SK-N-SH treated with all-trans-retinoic acid at 6 μM for 48 hours (cell line): ENCODE measurements at regions not wholly inside any gene's neighbourhood (a gene's known extent, or its start where the extent isn't known, plus 50 kb on each side); places are given as distances from the start of the nearest gene placed in this dataset.

Experiments
- ATAC-seq: fragments of 200-7000 bp; cut with Tn5 transposase; 3 replicates; pipeline ENCODE4 v1.9.1; 2020; ENCODE audit warnings: mild to moderate bottlenecking, moderate library complexity
- ARNTL ChIP-seq: fragments of 450-650 bp; formaldehyde crosslinking; IDR thresholded peaks from 2 replicates; pipeline ENCODE4 v1.5.0; 2020; ENCODE audit warnings: low read depth, mild to moderate bottlenecking, moderate library complexity, borderline replicate concordance
- BACH2 ChIP-seq: fragments of 250-450 bp; sonication (Bioruptor Pico); IDR thresholded peaks from 2 replicates; pipeline ENCODE4 v1.9.0; 2021; ENCODE audit warnings: mild to moderate bottlenecking, borderline replicate concordance
- CREB5 ChIP-seq: fragments of 250-450 bp; sonication (Bioruptor Pico); IDR thresholded peaks from 2 replicates; pipeline ENCODE4 v1.5.1; 2020; ENCODE audit warnings: low read depth, mild to moderate bottlenecking, moderate library complexity
- CSDC2 ChIP-seq: fragments of 250-450 bp; sonication (Bioruptor Pico); IDR thresholded peaks from 2 replicates; pipeline ENCODE4 v1.5.0; 2020; ENCODE audit warnings: mild to moderate bottlenecking, moderate library complexity
- ESRRG ChIP-seq: fragments of 250-450 bp; sonication (Bioruptor Pico); IDR thresholded peaks from 2 replicates; pipeline ENCODE4 v1.6.1; 2021; ENCODE audit warnings: mild to moderate bottlenecking
- GLIS3 ChIP-seq: fragments of 250-450 bp; sonication (Bioruptor Pico); IDR thresholded peaks from 2 replicates; pipeline ENCODE4 v1.5.0; 2020; ENCODE audit warnings: mild to moderate bottlenecking, moderate library complexity
- ISL1 ChIP-seq: fragments of 250-450 bp; sonication (Bioruptor Pico); IDR thresholded peaks from 2 replicates; pipeline ENCODE4 v2.1.2; 2022; ENCODE audit warnings: mild to moderate bottlenecking, moderate library complexity
- PATZ1 ChIP-seq: fragments of 250-450 bp; sonication (Bioruptor Pico); IDR thresholded peaks from 2 replicates; pipeline ENCODE4 v1.8.0; 2020; ENCODE audit warnings: mild to moderate bottlenecking, moderate library complexity, borderline replicate concordance
- POU6F1 ChIP-seq: fragments of 250-450 bp; sonication (Bioruptor Pico); IDR thresholded peaks from 2 replicates; pipeline ENCODE4 v1.8.0; 2021; ENCODE audit warnings: low read depth, mild to moderate bottlenecking, moderate library complexity, borderline replicate concordance
- PPARA ChIP-seq: fragments of 250-450 bp; sonication (Bioruptor Pico); IDR thresholded peaks from 2 replicates; pipeline ENCODE4 v1.5.0; 2020; ENCODE audit warnings: mild to moderate bottlenecking, borderline replicate concordance
- RARB ChIP-seq: fragments of 250-450 bp; sonication (Bioruptor Pico); IDR thresholded peaks from 2 replicates; pipeline ENCODE4 v1.8.0; 2021; ENCODE audit warnings: mild to moderate bottlenecking, moderate library complexity
- SNAI2 ChIP-seq: fragments of 250-450 bp; sonication (Bioruptor Pico); IDR thresholded peaks from 2 replicates; pipeline ENCODE4 v1.5.0; 2020; ENCODE audit warnings: mild to moderate bottlenecking, moderate library complexity
- TCF4 ChIP-seq: fragments of 250-450 bp; sonication (Bioruptor Pico); IDR thresholded peaks from 2 replicates; pipeline ENCODE4 v1.8.0; 2021; ENCODE audit warnings: mild to moderate bottlenecking, moderate library complexity, borderline replicate concordance
- TSHZ2 ChIP-seq: fragments of 250-450 bp; sonication (Bioruptor Pico); IDR thresholded peaks from 2 replicates; pipeline ENCODE4 v1.5.0; 2020; ENCODE audit warnings: mild to moderate bottlenecking, moderate library complexity
- ZC3H10 ChIP-seq: fragments of 250-450 bp; sonication (Bioruptor Pico); IDR thresholded peaks from 2 replicates; pipeline ENCODE4 v1.5.1; 2021; ENCODE audit warnings: mild to moderate bottlenecking, moderate library complexity
- ZFP3 ChIP-seq: fragments of 250-450 bp; sonication (Bioruptor Pico); IDR thresholded peaks from 2 replicates; pipeline ENCODE4 v1.5.0; 2020; ENCODE audit warnings: mild to moderate bottlenecking, moderate library complexity
- ZFP30 ChIP-seq: fragments of 450-650 bp; formaldehyde crosslinking; IDR thresholded peaks from 2 replicates; pipeline ENCODE4 v1.5.0; 2022; ENCODE audit warnings: mild to moderate bottlenecking, moderate library complexity
- ZNF565 ChIP-seq: fragments of 450-650 bp; formaldehyde crosslinking; conservative IDR thresholded peaks from 2 replicates; pipeline ENCODE4 v1.5.0; 2020; ENCODE audit warnings: low read depth, mild to moderate bottlenecking, moderate library complexity
- ZNF70 ChIP-seq: fragments of 450-650 bp; formaldehyde crosslinking; IDR thresholded peaks from 2 replicates; pipeline ENCODE4 v1.5.0; 2020; ENCODE audit warnings: mild to moderate bottlenecking, moderate library complexity
- ZNF8 ChIP-seq: fragments of 450-650 bp; formaldehyde crosslinking; IDR thresholded peaks from 2 replicates; pipeline ENCODE4 v1.5.0; 2020; ENCODE audit warnings: mild to moderate bottlenecking, moderate library complexity

GRCh38 chr16:52812678-52813556 is 239.8 kb downstream of the CHD9NB start:
- ATAC-seq, result no peak
- no peak for TF ChIP-seq ZNF8 (CRISPR knock-in tag)
- TF ChIP-seq BACH2, result no peak
- TF ChIP-seq ZFP30, result no peak
- no peak for TF ChIP-seq CREB5 (CRISPR knock-in tag)
- no peak for TF ChIP-seq POU6F1 (CRISPR knock-in tag)
- no peak for TF ChIP-seq RARB
- TF ChIP-seq GLIS3 (CRISPR knock-in tag), result no peak
- TF ChIP-seq ZNF565, result no peak
- no peak for TF ChIP-seq ZFP3 (CRISPR knock-in tag)
- no peak for TF ChIP-seq PPARA (CRISPR knock-in tag)
- no peak for TF ChIP-seq ARNTL (CRISPR knock-in tag)

- ATAC-seq, result no peak
Observed at GRCh38 chr16:52805559-52806168, 247.0 kb downstream of the CHD9NB start.

More at GRCh38 chr16:52805559-52806168, 247.0 kb downstream of the CHD9NB start:
- TF ChIP-seq SNAI2 (CRISPR knock-in tag) (no peak), RARB (no peak), ISL1 (CRISPR knock-in tag) (no peak), ZFP3 (CRISPR knock-in tag) (no peak), TCF4 (CRISPR knock-in tag) (no peak), ZFP30 (no peak), TSHZ2 (CRISPR knock-in tag) (no peak), CSDC2 (no peak), ESRRG (CRISPR knock-in tag) (no peak), POU6F1 (CRISPR knock-in tag) (no peak), ZNF565 (no peak), PATZ1 (no peak), ZNF70 (CRISPR knock-in tag) (no peak), ZC3H10 (CRISPR knock-in tag) (no peak)
